Mesendoderm (in vitro differentiated cells): ENCODE measurements at regions not wholly inside any gene's neighbourhood (a gene's known extent, or its start where the extent isn't known, plus 50 kb on each side); places are given as distances from the start of the nearest gene placed in this dataset.

ENCODE experiments used
- DNase-seq: peaks from one replicate; pipeline ENCODE4 v3.0.0; 2013
- H2AK5ac ChIP-seq: 2 replicates; pipeline ENCODE4 v1.6.1; 2013; ENCODE audit warnings: low read length, inconsistent platforms
- H2BK120ac ChIP-seq: 2 replicates; pipeline ENCODE4 v1.6.1; 2013; ENCODE audit warnings: low read depth, mild to moderate bottlenecking, low read length, moderate library complexity, mixed read lengths
- H2BK15ac ChIP-seq: replicated peaks from 2 replicates; pipeline ENCODE4 v1.6.1; 2013; ENCODE audit warnings: low read depth, mild to moderate bottlenecking, moderate library complexity
- H2BK5ac ChIP-seq: 2 replicates; pipeline ENCODE4 v1.6.1; 2013; ENCODE audit warnings: low read length, inconsistent platforms
- H3K18ac ChIP-seq: 2 replicates; pipeline ENCODE4 v1.6.1; 2013; ENCODE audit warnings: mild to moderate bottlenecking, low read length, mixed read lengths
- H3K23ac ChIP-seq: one replicate; pipeline ENCODE4 v1.6.1; 2013; ENCODE audit warnings: low read length
- H3K27ac ChIP-seq: 2 replicates; pipeline ENCODE4 v1.5.1; 2013; ENCODE audit warnings: low read depth, mild to moderate bottlenecking, inconsistent platforms, low read length, moderate library complexity
- H3K27me3 ChIP-seq: 2 replicates; pipeline ENCODE4 v1.6.1; 2013; ENCODE audit warnings: low read length, control low read depth, mild to moderate bottlenecking, inconsistent platforms; ENCODE audit not compliant: insufficient read depth, poor library complexity
- H3K36me3 ChIP-seq: 2 replicates; pipeline ENCODE4 v1.6.1; 2013; ENCODE audit warnings: low read length, inconsistent platforms; ENCODE audit not compliant: control insufficient read depth, insufficient read depth
- H3K4ac ChIP-seq: one replicate; pipeline ENCODE4 v1.6.1; 2013; ENCODE audit warnings: low read depth, mild to moderate bottlenecking, low read length, moderate library complexity
- H3K4me1 ChIP-seq: 2 replicates; pipeline ENCODE4 v1.6.1; 2013; ENCODE audit warnings: low read depth, low read length, inconsistent platforms; ENCODE audit not compliant: control insufficient read depth
- H3K4me2 ChIP-seq: 2 replicates; pipeline ENCODE4 v1.6.1; 2013; ENCODE audit warnings: low read length
- H3K4me3 ChIP-seq: 2 replicates; pipeline ENCODE4 v1.5.1; 2013; ENCODE audit warnings: mild to moderate bottlenecking, low read length
- H3K56ac ChIP-seq: one replicate; pipeline ENCODE4 v1.6.1; 2013; ENCODE audit warnings: low read length
- H3K79me1 ChIP-seq: 2 replicates; pipeline ENCODE4 v1.6.1; 2013; ENCODE audit warnings: low read length, inconsistent platforms
- H3K79me2 ChIP-seq: 2 replicates; pipeline ENCODE4 v1.6.1; 2013; ENCODE audit warnings: mild to moderate bottlenecking, low read length; ENCODE audit not compliant: control insufficient read depth, insufficient read depth
- H3K9ac ChIP-seq: 2 replicates; pipeline ENCODE4 v1.6.1; 2013; ENCODE audit warnings: low read length, inconsistent platforms
- H4K5ac ChIP-seq: one replicate; pipeline ENCODE4 v1.6.1; 2013; ENCODE audit warnings: low read length
- H4K8ac ChIP-seq: one replicate; pipeline ENCODE4 v1.6.1; 2013; ENCODE audit warnings: low read depth, mild to moderate bottlenecking, control low read depth, low read length, moderate library complexity
- whole genome bisulfite sequencing: extraction: QIAGEN DNeasy Blood & Tissue Kit; methylation state at CpG from one replicate; pipeline ENCODE4 v1.1.7; 2013; ENCODE audit warnings: low lambda C conversion rate, missing lambda C conversion rate; ENCODE audit not compliant: insufficient coverage; ENCODE audit errors: extremely low coverage; 5-methylcytosine and 5-hydroxymethylcytosine counted together

- H2AK5ac ChIP-seq = no peak overlapping the region
- DNase-seq = no peak
- H3K4me3 ChIP-seq = no peak overlapping the region
- H3K79me2 ChIP-seq = no peaks in the 10 kb centered on the region
- WGBS = no CpG with 5 or more reads among the region's 2 CpGs
- no peak overlapping the region for H2BK5ac ChIP-seq
- no peaks in the 10 kb centered on the region for H3K79me1 ChIP-seq
- H3K4me2 ChIP-seq = no peak overlapping the region
- no peak overlapping the region for H2BK15ac ChIP-seq
- no peak overlapping the region for H2BK120ac ChIP-seq
- no peak overlapping the region for H3K18ac ChIP-seq
- no peak overlapping the region for H3K9ac ChIP-seq
- H3K56ac ChIP-seq = no peak overlapping the region
- no peak overlapping the region for H3K27ac ChIP-seq
- H3K36me3 ChIP-seq = no peaks in the 10 kb centered on the region
- H3K23ac ChIP-seq = no peak overlapping the region
- no peaks in the 10 kb centered on the region for H3K4me1 ChIP-seq
- no peak overlapping the region for H4K8ac ChIP-seq
- H4K5ac ChIP-seq = no peak overlapping the region
- H3K4ac ChIP-seq = no peak overlapping the region
- H3K27me3 ChIP-seq = no peaks in the 10 kb centered on the region
Observed at GRCh38 chr6:105611606-105612005, 208.7 kb upstream of the PREP start.

DNA sequence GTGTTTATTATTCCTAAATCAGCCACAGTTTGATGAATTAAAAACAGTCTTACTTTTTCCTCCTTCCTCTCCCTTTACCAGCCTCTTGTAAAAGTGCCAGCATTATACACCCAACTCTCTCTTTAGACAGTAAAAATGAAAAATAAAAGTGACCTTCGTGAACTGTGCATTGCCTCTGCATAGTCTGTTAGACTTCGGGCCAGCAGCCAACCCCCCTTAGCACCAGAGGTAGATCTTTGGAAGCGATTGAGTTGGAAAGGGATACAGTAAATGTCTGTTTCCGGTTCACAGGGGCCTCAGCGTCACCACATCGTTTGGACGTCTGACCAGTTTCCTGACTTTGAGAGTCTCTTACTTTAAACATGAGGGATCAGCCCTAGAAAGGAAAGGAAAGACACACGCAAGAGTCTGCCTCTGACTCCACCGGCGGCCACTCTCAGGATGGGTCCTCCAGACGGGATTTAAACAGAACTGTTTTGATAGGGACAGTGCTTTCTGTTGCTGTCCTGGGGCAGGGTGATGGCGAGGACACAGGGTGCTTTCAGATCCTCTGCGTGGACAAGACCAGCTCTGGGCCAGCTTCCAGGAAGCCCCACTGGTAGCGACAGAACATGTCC is 206.6 kb upstream of the PREP start:
- no peak overlapping the region for H2AK5ac ChIP-seq
- no peaks in the 10 kb centered on the region for H3K79me2 ChIP-seq
- no peaks in the 10 kb centered on the region for H3K27me3 ChIP-seq
- no peak overlapping the region for H3K27ac ChIP-seq
- no CpG with 5 or more reads among the region's 14 CpGs for WGBS
- H3K4ac ChIP-seq = peak overlapping the region; percentile 26
- H4K8ac ChIP-seq = no peak overlapping the region
- no peak overlapping the region for H3K9ac ChIP-seq
- no peaks in the 10 kb centered on the region for H3K36me3 ChIP-seq
- H3K18ac ChIP-seq = no peak overlapping the region
- no peak overlapping the region for H3K23ac ChIP-seq
- H3K4me3 ChIP-seq = no peak overlapping the region
- no peak overlapping the region for H2BK120ac ChIP-seq
- H2BK15ac ChIP-seq = no peak overlapping the region
- DNase-seq = no peak
- no peaks in the 10 kb centered on the region for H3K4me1 ChIP-seq
- H2BK5ac ChIP-seq = no peak overlapping the region
- H3K56ac ChIP-seq = no peak overlapping the region
- H4K5ac ChIP-seq = no peak overlapping the region
- H3K4me2 ChIP-seq = no peak overlapping the region
- H3K79me1 ChIP-seq = no peaks in the 10 kb centered on the region

GRCh38 chr6:105608711-105609374 is 206.0 kb upstream of the PREP start:
- H4K5ac ChIP-seq = no peak overlapping the region

GRCh38 chr6:105607636-105608621 is 205.0 kb upstream of the PREP start:
- Histone ChIP-seq H2BK120ac (no peak overlapping the region), H3K79me1 (no peaks in the 10 kb centered on the region), H3K56ac (no peak overlapping the region), H4K8ac (no peak overlapping the region), H3K4ac (no peak overlapping the region), H4K5ac (no peak overlapping the region), H3K4me1 (no peaks in the 10 kb centered on the region), H3K36me3 (no peaks in the 10 kb centered on the region), H2AK5ac (no peak overlapping the region), H2BK5ac (no peak overlapping the region), H3K27me3 (no peaks in the 10 kb centered on the region), H3K79me2 (no peaks in the 10 kb centered on the region), H3K9ac (no peak overlapping the region), H3K23ac (no peak overlapping the region), H3K4me3 (no peak overlapping the region), H3K18ac (no peak overlapping the region), H3K27ac (no peak overlapping the region), H3K4me2 (no peak overlapping the region), H2BK15ac (no peak overlapping the region)
- peak; percentile 23 for DNase-seq
- WGBS = no CpG with 5 or more reads among the region's 5 CpGs

More at GRCh38 chr6:105608711-105609374, 206.0 kb upstream of the PREP start:
- no peaks in the 10 kb centered on the region for H3K79me2 ChIP-seq
- H2AK5ac ChIP-seq = no peak overlapping the region
- no peaks in the 10 kb centered on the region for H3K36me3 ChIP-seq
- H2BK5ac ChIP-seq = no peak overlapping the region
- no peak overlapping the region for H3K4ac ChIP-seq
- no peak overlapping the region for H3K23ac ChIP-seq
- peak overlapping the region; percentile 30 for H3K56ac ChIP-seq
- no peak overlapping the region for H4K8ac ChIP-seq
- no peaks in the 10 kb centered on the region for H3K4me1 ChIP-seq
- no peak overlapping the region for H3K4me3 ChIP-seq
- no peak overlapping the region for H3K27ac ChIP-seq
- H3K18ac ChIP-seq = no peak overlapping the region
- no peak overlapping the region for H2BK15ac ChIP-seq
- H3K4me2 ChIP-seq = no peak overlapping the region
- no peak overlapping the region for H2BK120ac ChIP-seq
- no peak overlapping the region for H3K9ac ChIP-seq
- no CpG with 5 or more reads among the region's 10 CpGs for WGBS
- H3K27me3 ChIP-seq = no peaks in the 10 kb centered on the region
- DNase-seq = peak; percentile 67
- H3K79me1 ChIP-seq = no peaks in the 10 kb centered on the region

- no peak overlapping the region for H3K27ac ChIP-seq
- no peaks in the 10 kb centered on the region for H3K36me3 ChIP-seq
- no peak overlapping the region for H3K4me2 ChIP-seq
- no peak overlapping the region for H3K4me3 ChIP-seq
- no peak overlapping the region for H2BK5ac ChIP-seq
- no peak overlapping the region for H4K8ac ChIP-seq
- H2AK5ac ChIP-seq = no peak overlapping the region
- H2BK120ac ChIP-seq = no peak overlapping the region
- no peaks in the 10 kb centered on the region for H3K4me1 ChIP-seq
- WGBS = no CpG with 5 or more reads among the region's 3 CpGs
- H3K56ac ChIP-seq = no peak overlapping the region
- no peak overlapping the region for H3K4ac ChIP-seq
- no peaks in the 10 kb centered on the region for H3K27me3 ChIP-seq
- H3K79me2 ChIP-seq = no peaks in the 10 kb centered on the region
- DNase-seq = peak; percentile 30
- no peak overlapping the region for H3K9ac ChIP-seq
- no peak overlapping the region for H4K5ac ChIP-seq
- no peaks in the 10 kb centered on the region for H3K79me1 ChIP-seq
- no peak overlapping the region for H3K23ac ChIP-seq
- no peak overlapping the region for H2BK15ac ChIP-seq
- H3K18ac ChIP-seq = no peak overlapping the region
Observed at GRCh38 chr6:105606831-105607463, 204.1 kb upstream of the PREP start.
